IPS DF 4.7 (cell line): ENCODE measurements at regions not wholly inside any gene's neighbourhood (a gene's known extent, or its start where the extent isn't known, plus 50 kb on each side); places are given as distances from the start of the nearest gene placed in this dataset.
"Not testable (repeated sequence)": the region's sequence is repeated elsewhere in the genome, so short reads cannot be mapped to it uniquely, and the experiment has no call there.

Source experiments
- DNase-seq: peaks from one replicate; pipeline ENCODE4 v3.0.0-alpha.2; 2013; ENCODE audit warnings: low spot score; ENCODE audit errors: extremely low read depth

DNA sequence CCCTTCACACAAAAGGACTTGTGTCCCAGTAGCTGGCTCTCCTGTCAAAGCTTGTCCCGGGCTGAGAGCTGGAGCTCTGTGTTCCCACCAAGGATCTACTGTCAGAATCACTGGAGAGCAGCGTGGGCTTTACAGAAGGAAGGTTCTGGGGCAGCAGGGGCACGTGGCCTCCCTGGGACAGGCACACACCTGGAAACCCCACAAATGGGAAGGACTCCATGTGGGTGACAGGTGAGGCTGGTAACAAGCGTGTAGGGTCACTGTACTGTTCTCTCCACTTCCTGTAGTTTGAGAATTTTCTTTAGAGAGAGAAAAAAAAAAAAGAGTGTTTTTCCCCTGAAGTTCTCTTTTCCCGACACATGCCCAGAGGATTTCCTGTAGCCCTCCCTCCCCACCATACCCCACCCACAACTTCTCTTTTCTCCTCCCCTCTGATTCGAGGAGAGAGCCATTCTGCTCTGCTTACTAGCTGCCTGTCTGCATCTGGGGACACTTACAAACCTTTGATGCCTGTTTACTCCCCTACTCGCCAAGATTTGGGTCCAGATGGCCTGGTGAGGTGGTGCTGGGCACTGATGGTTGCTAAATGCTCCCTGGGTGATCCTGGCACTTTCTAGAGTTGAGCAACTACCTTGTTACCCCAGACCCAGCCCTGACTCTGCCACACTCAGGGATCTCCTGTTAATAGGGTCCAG lies 84.1 kb upstream of the SIRPA start:
- no peak for DNase-seq

DNA sequence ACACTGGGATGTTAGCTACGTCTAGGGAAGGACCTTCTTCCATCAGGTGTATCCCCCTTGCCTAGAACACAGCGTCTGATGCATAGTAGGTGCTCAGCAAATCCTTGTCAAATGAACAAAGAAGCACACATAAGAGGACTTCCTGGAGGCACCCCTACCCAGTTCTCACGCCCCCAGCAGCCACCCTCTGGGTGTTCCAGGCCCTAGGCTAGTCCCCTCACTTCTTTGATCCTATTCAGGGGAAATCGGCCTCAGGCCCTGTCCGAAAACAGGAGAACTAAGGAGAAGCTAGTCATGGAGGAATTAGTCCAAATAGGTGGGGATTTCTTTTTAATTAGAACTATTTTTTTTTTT lies 84.7 kb upstream of the SIRPA start:
- no peak for DNase-seq

DNA sequence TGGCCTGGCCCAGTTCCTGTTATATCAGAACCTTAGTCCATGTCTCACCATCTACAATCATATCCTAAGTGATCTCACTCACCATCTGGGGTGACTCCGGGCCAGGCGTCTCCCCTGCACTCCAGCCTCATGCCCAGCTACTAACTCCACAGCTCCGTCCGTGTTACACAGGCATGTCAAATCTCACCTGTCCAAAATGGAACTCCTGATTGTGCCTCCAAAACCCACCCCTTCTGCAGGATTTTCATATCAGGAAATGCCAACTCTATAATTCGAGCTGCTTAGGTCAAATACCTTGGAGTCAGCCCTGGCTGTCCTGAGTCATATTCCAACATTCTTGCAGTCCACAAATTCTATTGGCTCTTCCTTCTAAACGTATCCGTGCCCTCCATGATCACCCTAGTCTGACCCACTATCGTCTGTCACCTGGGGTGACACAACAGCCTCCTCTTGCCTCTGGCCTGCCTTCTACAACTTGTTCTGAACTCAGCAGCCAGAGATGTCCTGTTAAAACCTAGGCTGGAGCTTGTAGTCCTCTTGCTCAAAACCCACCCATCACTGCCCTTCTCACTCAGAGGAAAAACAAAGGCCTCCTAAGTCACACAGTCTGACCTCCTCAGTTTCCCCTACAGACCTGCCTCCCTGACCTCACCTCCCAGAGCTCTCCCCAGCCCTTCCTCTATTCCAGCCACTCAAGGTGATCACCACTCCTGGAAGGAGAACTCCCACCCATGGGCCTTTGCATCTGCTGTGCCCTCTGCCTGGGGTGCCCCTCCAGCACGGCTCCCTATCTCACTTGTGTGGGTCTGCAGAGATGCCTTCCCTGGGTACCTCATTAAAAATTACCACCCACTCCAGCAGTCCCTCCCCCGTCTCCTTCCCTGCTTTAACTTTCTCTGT lies 85.3 kb upstream of the SIRPA start:
- DNase-seq = no peak

DNA sequence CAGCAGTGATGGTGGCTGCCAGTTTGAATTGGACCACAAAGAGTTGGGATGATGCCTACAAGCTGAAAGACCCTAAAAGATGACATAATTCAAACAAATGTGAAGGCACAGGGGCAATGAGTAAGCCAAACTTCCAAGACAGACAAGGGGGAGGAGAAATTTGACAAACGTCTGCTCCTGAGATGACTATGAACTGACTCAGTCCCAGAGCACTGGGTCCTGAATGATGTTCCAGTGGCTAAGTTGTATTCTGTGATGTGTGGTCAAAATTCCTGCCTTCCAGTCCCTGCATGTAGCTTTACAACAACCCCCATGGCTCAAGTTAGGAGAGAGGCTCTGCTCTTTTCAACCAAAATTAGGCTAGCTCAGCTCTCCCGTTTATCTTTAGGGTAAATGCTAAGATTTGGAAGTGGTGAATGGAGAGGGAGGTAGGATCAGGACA lies 86.1 kb upstream of the SIRPA start:
- DNase-seq = no peak

DNA sequence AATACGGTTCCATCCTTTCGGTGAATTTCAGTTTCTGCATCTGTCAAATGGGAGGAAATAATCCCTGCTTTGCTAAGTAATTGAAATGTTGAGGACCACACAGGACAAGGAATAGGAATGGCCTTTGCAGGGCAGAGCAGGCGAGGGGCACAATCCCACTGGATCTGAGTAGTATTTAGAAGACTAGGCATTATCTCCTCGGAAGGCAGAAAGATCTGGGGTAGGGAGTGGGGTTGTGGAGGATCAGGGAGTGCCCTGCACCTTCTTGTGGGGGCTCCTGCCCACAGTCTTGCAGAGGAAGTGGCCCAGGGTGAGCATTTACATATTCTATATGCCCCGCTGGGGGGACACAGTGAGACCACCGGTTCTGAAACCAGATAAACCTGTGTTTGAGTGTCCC lies 87.1 kb upstream of the SIRPA start:
- no peak for DNase-seq

DNA sequence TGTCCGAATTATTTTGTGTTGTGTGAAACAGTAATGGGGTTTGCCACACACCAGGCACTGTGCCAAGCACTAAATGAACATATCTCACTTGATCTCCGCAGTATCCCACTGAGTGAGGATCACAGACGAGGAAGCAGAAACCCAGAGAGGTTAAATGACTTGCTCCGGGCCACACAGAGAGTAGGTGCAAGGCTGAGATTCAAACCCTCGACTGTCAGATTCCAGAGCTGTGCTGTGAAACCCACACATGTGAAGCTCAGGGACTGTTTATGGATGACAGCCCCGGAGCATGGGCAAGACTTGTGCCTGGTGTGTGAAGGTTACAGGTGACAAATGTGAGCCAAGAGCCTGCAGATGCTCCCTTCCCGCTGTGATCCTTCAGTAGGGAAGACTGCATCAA lies 87.8 kb upstream of the SIRPA start:
- DNase-seq = no peak

DNA sequence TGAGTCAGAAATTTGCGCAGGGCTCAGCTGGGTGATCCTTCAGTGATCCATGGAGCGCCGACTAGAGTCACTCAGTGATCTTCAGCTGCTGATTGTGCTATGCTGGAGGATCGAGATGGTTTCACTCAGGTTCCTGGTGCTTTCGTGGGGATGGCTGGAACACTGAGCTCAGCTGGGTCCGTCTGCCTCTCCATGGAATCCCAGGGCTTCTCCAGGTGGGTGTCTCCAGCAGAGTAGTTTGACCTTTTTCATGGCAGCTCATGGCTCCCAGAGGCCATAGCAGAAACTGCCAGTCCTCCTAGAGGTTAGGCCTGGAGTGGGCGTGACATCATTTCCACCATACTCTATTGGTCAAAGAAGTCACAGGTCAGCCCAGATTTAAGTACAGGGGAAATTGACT lies 88.8 kb upstream of the SIRPA start:
- DNase-seq = no peak

DNA sequence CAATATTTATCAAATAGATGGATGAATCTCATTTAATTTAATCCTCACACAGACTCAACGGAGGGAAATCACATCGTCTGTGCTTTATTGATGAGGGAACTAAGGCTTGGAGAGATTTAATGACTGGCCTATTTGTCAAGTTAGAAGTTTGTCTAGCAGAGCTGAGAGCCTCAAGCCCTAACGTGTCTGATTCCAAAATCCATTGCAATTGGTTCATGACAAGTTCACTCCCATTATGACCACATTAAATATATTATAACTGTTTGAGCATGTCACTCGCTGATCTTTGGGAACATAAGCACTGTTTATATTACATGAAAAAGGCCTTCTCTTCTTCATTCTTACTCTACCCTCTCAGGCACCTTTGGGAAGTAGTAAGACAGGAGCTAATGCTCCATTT lies 89.4 kb upstream of the SIRPA start:
- DNase-seq = no peak

DNA sequence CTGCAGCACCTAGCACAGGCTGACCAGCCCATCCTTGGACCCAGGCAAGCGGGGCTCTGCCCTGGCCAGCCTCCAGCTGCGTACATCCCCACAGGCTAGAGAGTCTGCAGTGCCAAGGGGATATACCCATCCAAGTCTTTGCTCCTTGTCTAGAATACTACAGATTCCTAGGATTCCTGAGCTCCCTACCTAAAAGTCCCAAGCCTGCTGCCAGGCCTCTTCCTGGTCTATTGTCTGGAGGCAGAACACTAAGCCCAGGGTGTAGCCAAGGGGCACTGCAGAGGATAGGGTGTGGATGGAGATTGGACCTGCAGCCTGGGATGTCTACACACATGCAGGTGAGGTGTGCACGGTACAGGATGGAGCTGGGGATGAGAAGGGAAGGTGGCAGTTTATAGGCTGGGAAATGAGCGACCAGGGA lies 90.0 kb upstream of the SIRPA start:
- no peak for DNase-seq

DNA sequence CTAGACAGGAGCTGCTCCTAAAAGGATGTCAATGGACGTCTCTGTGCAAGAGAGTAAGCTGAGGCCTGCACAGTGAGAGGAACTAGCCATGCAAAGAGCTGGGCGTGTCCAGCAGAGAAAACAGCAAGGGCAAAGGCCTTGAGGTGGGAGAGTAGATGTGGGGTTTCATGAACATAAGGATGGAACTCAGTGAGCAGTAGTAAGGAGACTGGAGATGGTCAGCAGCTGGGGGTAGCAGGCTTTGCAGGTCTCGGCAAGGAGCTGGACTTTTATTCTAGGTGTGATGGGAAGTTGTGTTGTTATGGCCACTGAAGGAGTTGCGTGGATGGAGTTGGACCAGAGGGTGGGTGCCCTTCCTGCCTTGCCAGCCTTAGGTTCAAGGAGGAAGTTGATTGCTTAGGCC lies 90.7 kb upstream of the SIRPA start:
- no peak for DNase-seq

DNA sequence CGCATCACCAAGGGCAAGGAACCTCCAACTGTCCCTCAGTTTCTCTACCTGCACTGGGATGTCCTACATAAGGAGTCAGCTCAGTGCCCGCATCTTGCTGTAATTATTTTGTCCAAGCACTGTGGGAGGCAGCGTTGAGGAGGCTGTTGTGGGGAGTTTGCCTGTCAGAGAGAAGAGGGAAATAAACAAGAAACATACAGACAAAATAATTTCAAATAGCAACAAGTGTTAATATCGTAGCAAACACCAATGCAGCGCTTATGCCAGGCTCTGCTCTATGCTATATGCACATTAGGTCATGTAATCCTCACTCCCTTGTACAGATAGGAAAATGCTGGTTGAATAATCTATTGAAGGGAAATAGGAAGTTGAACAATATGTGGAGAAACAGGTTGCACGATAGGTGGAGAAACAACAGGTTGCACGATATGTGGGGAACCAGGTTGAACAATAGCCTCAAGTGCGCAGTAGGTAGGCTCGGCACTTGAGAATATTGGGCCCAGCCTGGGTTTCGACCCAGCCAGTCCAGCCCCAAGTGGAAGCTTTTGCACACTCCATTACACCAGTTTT lies 91.2 kb upstream of the SIRPA start:
- DNase-seq = no peak

DNA sequence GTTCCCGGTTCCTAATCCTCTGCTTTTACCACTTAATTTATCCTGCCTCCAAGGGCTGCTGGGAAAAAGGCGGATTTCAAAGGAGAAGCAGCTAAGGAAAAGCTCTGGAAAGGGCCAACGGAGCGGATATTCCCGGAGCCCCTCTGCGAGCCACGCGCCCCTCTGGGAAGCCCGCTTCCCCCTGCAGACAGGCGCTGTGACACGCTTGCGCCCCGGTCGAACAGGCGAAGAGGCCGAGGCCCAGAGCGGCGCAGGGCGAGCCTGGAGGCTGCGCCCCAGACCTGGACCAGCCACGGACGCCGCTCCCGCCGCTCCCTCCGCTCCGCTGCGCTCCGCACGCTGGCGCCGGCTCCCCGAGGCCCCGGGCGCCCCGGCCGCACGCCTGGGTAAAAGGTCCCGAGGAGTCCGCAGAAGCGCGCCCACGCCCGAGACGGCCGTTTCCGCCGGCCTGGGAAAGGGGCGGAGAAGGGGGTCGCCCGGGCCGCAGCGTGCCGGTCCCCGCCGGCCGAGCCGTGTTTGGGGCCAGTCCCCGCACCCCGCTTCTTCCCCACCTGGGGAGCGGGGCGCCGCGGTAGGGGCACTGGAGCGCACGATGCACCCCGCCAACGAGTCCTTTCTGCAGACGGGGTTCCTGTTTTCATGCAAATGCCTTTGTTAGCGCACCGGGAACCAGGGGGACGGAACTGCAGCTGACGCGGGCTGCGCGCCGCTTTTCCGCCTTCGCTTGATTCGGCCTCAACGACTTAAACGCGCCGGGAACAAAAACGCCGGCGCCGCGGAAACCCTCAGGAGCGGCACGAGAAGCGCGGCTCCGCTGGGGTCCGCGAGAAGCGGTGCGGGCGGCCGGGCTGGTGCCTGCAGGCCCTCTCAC lies 91.9 kb upstream of the SIRPA start:
- DNase-seq = no peak

DNA sequence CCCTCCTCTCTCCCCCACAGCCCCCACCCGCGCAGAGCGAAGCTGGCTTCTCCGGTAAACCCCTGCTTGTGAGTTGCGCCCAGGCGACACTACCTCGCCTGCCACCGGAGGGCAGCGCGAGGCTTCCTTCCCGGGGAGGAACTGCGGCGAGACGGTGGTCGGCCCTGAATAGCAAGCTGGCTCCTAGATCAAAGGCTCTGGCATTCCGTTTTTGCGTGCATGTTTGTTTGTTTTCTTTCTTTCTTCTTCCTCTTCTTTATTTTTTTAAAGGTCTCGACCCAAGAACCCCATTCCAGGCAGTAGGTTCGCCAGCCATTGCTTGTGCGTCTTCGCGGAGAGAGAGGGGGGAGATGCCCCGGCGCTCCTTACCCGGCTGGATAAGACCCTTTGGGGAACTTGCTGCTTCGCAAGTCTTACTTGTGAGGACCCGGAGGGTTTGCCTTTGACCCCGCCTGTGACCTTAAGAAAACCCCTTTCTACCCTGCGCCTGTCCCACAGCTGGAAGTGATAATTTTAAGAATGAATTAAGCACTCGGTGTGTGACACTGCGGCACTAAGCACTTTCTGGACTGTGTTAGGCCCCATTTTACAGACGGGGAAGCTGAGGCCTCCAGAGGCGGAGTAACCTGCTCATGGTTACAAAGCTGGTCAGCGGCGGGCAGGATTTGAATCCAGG lies 92.7 kb upstream of the SIRPA start:
- no peak for DNase-seq

DNA sequence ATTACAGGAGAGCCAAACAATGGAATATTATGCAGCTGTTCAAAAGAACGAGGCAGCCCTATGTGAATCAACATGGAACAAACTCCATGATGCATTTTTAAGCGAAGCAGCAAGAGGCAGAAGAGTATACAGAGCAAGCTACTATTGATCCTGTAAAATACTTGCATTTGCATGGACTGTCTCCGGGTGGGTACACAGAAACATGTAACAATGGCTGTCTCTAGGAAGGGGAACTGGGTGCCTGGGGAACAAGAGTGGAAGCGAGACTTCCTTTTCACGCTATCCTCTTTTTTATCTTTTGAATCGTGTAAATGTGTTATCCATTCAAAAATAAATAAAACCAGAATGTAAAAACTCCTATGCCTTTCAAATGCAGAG lies 93.3 kb upstream of the SIRPA start:
- no peak for DNase-seq

DNA sequence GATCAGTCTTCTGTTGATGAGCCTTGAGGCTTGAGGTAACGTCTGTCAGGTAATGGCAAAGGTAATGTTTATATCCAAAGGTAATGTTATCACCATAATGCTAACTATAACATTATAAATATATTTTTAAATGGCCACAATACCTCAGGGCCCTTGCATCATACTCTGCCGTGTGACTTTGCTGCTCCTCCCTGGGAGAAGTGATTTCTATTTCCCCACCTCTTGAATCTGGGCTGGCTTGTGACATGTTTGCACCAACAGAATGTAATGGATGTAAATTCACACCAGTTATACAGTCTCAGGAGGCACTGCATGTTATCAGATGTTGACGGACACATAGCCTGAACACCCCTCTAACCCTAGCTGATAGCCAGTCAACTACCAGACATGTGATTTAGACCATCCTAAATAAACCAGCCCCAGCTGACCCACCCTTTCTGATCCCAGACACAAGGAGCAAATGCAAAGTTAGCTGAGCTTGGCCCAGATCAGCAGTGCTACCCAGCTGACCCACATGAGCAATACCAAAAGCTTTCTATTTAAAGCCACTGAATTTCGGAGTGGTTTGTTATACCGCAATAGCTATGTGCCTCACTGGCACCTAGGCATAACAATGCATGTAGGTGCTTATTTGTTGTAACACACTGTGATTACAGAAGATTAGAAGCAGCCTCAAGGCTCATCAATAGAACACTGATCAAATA lies 93.8 kb upstream of the SIRPA start:
- no peak for DNase-seq

DNA sequence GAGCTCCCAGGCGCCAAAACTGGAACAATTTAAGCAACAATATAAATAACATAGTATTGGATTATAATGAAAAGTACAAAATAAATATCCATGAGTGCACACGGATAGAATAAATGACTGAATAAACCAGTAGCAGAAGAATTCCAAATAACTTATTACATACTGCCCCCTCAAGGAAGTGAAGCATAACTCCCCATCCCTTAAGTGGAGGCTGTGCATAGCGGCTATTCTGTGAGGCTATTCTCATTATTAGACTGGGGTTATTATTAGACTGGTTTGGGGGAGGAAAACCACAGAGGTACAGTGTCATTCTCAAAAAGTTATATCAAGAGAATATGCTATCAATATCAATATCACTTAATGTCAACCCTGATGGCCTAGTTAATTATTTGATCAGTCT lies 94.4 kb upstream of the SIRPA start:
- no peak for DNase-seq

DNA sequence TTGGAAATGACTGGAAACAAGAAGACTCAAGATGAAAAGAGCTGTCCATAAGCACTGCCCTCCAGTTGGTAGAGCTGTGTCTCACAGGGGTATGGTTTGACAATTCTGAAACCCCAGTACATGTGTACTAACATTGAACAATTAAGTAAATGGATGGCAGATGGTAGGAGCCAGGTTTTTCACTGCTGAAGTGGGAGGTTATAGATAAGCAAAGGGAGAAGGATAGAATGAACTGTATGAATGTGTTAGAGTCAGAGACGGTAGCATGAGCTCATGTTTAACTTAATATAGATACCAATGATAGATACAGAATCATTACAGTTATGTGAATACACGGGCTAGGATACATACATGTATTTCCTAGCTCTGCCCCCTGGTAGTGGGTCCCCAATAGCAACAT lies 95.0 kb upstream of the SIRPA start:
- DNase-seq = no peak

DNA sequence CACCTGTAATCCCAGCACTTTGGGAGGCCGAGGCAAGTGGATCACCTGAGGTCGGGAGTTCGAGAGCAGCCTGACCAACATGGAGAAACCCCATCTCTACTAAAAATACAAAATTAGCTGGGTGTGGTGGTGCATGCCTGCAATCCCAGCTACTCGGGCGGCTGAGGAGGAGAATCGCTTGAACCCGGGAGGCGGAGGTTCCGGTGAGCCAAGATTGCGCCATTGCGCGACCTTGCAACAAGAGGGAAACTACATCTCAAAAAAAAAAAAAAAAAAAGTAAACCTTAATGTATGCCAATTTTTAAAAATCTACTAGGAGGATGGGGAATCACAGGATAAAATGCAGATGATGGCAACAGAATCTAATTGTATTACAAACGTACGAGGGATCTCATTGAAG lies 95.5 kb upstream of the SIRPA start:
- not testable (repeated sequence) for DNase-seq

DNA sequence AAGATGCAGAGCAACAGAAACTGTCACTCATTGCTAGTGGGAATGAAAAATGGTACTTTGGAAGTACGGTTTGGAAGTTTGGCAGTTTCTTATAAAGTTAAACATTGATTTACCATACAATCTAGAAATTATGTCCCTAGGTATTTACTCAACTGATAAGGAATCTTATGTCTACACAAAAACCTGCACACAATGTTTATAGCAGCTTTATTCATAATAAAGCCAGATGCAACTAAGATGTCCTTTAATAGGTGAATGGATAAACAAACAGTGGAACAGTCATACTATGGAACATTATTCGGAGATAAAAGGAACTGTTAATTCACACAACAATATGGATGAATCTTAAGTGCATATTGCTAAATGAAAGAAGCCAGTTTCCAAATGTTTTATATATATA lies 96.2 kb upstream of the SIRPA start:
- DNase-seq = no peak

DNA sequence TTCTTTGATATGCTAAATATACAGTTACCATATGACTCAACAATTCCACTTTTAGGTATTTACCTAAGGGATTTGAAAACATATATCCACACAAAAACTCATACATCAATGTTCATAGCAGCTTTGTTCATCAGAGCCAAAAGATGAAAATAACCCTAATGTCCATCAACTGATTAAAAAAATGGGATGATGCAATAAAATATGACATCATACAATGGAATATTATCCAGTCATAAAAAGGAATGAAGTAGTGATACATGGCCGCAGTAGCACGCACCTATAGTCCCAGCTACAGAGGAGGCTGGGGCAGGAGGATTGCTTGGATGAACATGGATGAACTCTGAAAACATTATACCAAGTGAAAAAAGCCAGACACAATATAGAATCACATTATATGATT lies 101.4 kb upstream of the SIRPA start:
- DNase-seq = no peak

DNA sequence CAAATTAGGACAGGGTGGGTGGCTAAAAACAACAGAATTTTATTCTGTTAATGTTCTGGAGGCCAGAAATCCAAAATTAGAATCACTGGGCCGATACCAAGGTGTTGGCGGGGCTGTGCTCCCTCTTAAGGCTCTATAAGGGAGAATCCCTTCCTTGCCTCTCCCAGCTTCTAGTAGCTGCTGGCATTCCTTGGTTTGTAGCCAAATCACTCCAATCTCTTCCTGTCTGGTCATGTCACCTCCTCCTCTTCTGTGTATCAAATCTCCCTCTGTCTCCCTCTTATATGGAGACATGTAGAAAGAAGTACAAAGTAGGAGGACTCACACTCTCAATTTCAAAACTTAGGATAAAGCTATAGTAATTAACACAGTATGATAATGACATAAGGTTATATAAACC lies 102.9 kb upstream of the SIRPA start:
- no peak for DNase-seq
